Immature natural killer cell (primary cell): ENCODE measurements at regions not wholly inside any gene's neighbourhood (a gene's known extent, or its start where the extent isn't known, plus 50 kb on each side); places are given as distances from the start of the nearest gene placed in this dataset.

Experiments used
- DNase-seq, 3 donors: peaks; one replicate each; pipeline ENCODE4 v3.0.0; 2022; ENCODE audit warnings: mixed read lengths in 1 of 3
- H3K27ac Mint-ChIP-seq, 6 donors: one replicate each; pipeline ENCODE4 v1.8.0; 2020; ENCODE audit warnings: mixed read lengths in 6 of 6, mild to moderate bottlenecking in 5 of 6, inconsistent platforms in 4 of 6, moderate library complexity in 3 of 6
- H3K27me3 Mint-ChIP-seq, 3 donors: one replicate each; pipeline ENCODE4 v1.8.0; 2020 to 2021; ENCODE audit warnings: low read depth in 3 of 3, mild to moderate bottlenecking in 3 of 3, mixed read lengths in 3 of 3, moderate library complexity in 3 of 3, inconsistent platforms in 1 of 3
- H3K36me3 Mint-ChIP-seq, 3 donors: one replicate each; pipeline ENCODE4 v1.8.0; 2020; ENCODE audit warnings: mixed read lengths in 3 of 3, inconsistent platforms in 2 of 3, mild to moderate bottlenecking in 2 of 3
- H3K4me1 Mint-ChIP-seq, 2 donors: one replicate each; pipeline ENCODE4 v1.8.0; 2020; ENCODE audit warnings: inconsistent platforms in 2 of 2, mild to moderate bottlenecking in 2 of 2, mixed read lengths in 2 of 2, moderate library complexity in 1 of 2
- H3K4me3 Mint-ChIP-seq, 5 donors: one replicate each; pipeline ENCODE4 v1.8.0; 2020; ENCODE audit warnings: mild to moderate bottlenecking in 5 of 5, mixed read lengths in 5 of 5, inconsistent platforms in 3 of 5, moderate library complexity in 3 of 5
- H3K9me3 Mint-ChIP-seq, 6 donors: one replicate each; pipeline ENCODE4 v1.8.0; 2020; ENCODE audit warnings: mild to moderate bottlenecking in 6 of 6, mixed read lengths in 6 of 6, inconsistent platforms in 4 of 6, moderate library complexity in 3 of 6

- DNase-seq: no peak
- peaks cover 0 to 8% (median 5%) of the 10 kb centered on the region in 3 donors for H3K27me3 Mint-ChIP-seq
- H3K9me3 Mint-ChIP-seq: peaks cover 0 to 9% (median 2%) of the 10 kb centered on the region in 6 donors
- no peak overlapping the region for H3K4me3 Mint-ChIP-seq
- no peaks in the 10 kb centered on the region for H3K36me3 Mint-ChIP-seq
- H3K4me1 Mint-ChIP-seq: no peaks in the 10 kb centered on the region
- no peak overlapping the region for H3K27ac Mint-ChIP-seq
These were observed 256.0 kb upstream of the TCERG1L start for GRCh38 chr10:131567279-131568162.

DNA sequence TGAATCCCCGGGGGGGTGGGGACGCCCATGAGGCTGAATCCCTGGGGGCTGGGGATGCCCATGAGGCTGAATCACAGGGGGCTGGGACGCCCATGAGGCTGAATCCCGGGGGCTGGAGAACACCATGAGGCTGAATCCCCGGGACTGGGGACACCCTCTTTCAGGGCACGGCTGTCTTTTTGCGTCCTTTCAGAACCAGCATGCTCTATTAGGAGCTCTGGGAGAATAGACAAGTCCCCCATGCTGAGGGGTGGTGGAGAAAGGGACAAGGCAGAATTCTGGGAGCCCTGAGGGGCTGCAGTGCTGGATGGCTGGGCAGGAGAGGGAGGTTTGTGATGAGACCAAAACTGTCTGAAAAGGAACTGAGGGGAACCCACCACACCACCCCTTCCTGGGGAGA, 257.3 kb upstream of the TCERG1L start:
- Mint-ChIP-seq H3K4me1 (no peaks in the 10 kb centered on the region), H3K27me3 (peaks cover 0 to 8% (median 5%) of the 10 kb centered on the region in 3 donors), H3K27ac (no peak overlapping the region), H3K4me3 (no peak overlapping the region), H3K36me3 (no peaks in the 10 kb centered on the region), H3K9me3 (peaks cover 0 to 7% (median 2%) of the 10 kb centered on the region in 6 donors)
- no peak for DNase-seq

GRCh38 chr10:131569851-131570715, 258.6 kb upstream of the TCERG1L start:
- no peak overlapping the region for H3K27ac Mint-ChIP-seq
- no peaks in the 10 kb centered on the region for H3K36me3 Mint-ChIP-seq
- peaks cover 0 to 8% (median 2%) of the 10 kb centered on the region in 3 donors for H3K27me3 Mint-ChIP-seq
- DNase-seq: no peak
- H3K4me3 Mint-ChIP-seq: no peak overlapping the region
- peaks cover 0 to 2% (median under 1%) of the 10 kb centered on the region in 6 donors for H3K9me3 Mint-ChIP-seq
- H3K4me1 Mint-ChIP-seq: no peaks in the 10 kb centered on the region

DNA sequence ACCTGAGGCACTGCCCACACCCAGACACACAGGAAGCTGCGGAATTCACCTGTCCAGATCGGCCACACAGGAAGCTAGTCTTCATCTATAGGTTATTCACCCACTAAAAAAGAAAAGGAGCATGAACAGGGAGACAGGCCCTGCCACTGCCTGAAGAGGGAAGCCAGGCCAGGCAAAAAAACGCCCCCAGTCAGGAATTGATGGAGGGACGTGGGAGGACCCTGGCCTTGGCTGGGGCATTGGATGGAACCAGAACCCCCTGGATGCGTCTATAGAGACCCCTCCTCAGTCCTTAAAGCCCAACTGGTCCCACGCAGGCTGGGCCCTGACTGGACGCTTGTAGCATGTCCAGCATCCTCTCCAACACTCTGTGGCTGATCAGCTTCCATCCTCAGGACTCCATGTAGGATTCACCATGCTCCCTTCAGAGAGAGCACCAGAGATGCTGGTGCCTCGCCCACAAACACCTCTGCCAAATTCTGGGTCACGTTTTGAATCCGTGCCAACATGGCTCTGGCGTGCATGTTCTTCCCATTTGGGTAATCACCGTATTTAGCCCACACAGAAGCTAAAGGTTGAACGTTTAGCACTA, 259.3 kb upstream of the TCERG1L start:
- no peak for DNase-seq
- Mint-ChIP-seq H3K4me1 (no peaks in the 10 kb centered on the region), H3K36me3 (no peaks in the 10 kb centered on the region), H3K27me3 (peaks cover 0 to 8% (median 2%) of the 10 kb centered on the region in 3 donors), H3K4me3 (no peak overlapping the region), H3K9me3 (no peaks in the 10 kb centered on the region), H3K27ac (no peak overlapping the region)

DNA sequence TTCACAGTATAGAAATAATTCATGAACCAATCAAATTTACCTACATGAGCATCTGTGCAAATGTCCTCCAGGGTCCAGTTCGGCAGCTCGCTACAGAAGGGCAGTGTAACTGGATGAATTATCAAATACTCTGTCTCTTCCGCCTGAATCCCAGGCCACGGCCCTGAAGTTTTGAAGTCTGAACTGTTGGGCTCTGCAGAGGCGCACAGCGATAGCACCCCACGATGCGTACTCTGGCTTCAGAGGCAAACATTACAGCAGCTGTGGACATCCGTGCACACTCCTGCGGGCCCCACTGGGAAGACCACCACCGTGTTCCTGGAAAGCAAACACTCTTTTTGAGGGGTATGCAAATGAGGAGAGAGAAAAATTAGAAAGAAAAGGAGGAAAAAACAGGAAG, 259.8 kb upstream of the TCERG1L start:
- no peak for DNase-seq
- no peaks in the 10 kb centered on the region for H3K36me3 Mint-ChIP-seq
- no peak overlapping the region for H3K4me3 Mint-ChIP-seq
- H3K27ac Mint-ChIP-seq: no peak overlapping the region
- H3K4me1 Mint-ChIP-seq: no peaks in the 10 kb centered on the region
- peaks cover 0 to 8% (median 2%) of the 10 kb centered on the region in 3 donors for H3K27me3 Mint-ChIP-seq
- H3K9me3 Mint-ChIP-seq: no peaks in the 10 kb centered on the region

- H3K9me3 Mint-ChIP-seq: no peaks in the 10 kb centered on the region
- DNase-seq: no peak
- no peak overlapping the region for H3K27ac Mint-ChIP-seq
- no peaks in the 10 kb centered on the region for H3K36me3 Mint-ChIP-seq
- H3K4me3 Mint-ChIP-seq: no peak overlapping the region
- no peaks in the 10 kb centered on the region for H3K4me1 Mint-ChIP-seq
- peaks cover 0 to 8% (median under 1%) of the 10 kb centered on the region in 3 donors for H3K27me3 Mint-ChIP-seq
These were observed 260.3 kb upstream of the TCERG1L start for GRCh38 chr10:131571865-131572264.

GRCh38 chr10:131573256-131573655, 261.7 kb upstream of the TCERG1L start:
- peaks cover 0 to 8% (median 0%) of the 10 kb centered on the region in 3 donors for H3K27me3 Mint-ChIP-seq
- H3K9me3 Mint-ChIP-seq: no peaks in the 10 kb centered on the region
- H3K27ac Mint-ChIP-seq: no peak overlapping the region
- H3K4me1 Mint-ChIP-seq: no peaks in the 10 kb centered on the region
- no peaks in the 10 kb centered on the region for H3K36me3 Mint-ChIP-seq
- DNase-seq: no peak
- no peak overlapping the region for H3K4me3 Mint-ChIP-seq

GRCh38 chr10:131573707-131574106, 262.2 kb upstream of the TCERG1L start:
- no peak for DNase-seq
- H3K4me3 Mint-ChIP-seq: no peak overlapping the region

DNA sequence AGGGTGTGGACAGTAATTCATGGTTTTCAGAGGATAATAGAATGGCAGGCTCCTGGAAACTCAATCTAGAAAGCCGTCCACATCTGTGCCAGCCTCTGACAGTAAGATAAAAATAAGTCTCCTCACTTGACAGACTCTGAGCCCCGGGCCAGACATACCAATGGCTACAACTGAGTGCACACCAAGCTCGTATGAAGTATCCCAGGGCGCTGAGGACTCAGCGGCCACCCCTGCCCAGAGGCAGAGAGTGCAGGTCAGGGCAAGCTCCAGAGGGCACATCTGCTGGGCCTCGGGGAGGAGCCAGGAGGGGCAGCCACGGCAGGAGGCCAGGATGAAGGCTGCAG, 262.8 kb upstream of the TCERG1L start:
- Mint-ChIP-seq H3K27me3 (peaks cover 0 to 8% (median 0%) of the 10 kb centered on the region in 3 donors), H3K4me1 (no peaks in the 10 kb centered on the region), H3K36me3 (no peaks in the 10 kb centered on the region), H3K4me3 (no peak overlapping the region), H3K27ac (no peak overlapping the region), H3K9me3 (no peaks in the 10 kb centered on the region)
- no peak for DNase-seq

More at GRCh38 chr10:131573707-131574106, 262.2 kb upstream of the TCERG1L start:
- H3K27ac Mint-ChIP-seq: no peak overlapping the region
- no peaks in the 10 kb centered on the region for H3K9me3 Mint-ChIP-seq
- H3K27me3 Mint-ChIP-seq: peaks cover 0 to 8% (median 0%) of the 10 kb centered on the region in 3 donors
- H3K4me1 Mint-ChIP-seq: no peaks in the 10 kb centered on the region
- no peaks in the 10 kb centered on the region for H3K36me3 Mint-ChIP-seq

- no peaks in the 10 kb centered on the region for H3K36me3 Mint-ChIP-seq
- no peak overlapping the region for H3K4me3 Mint-ChIP-seq
- H3K9me3 Mint-ChIP-seq: no peaks in the 10 kb centered on the region
- H3K4me1 Mint-ChIP-seq: no peaks in the 10 kb centered on the region
- no peak overlapping the region for H3K27ac Mint-ChIP-seq
- peaks cover 0 to 4% (median 0%) of the 10 kb centered on the region in 3 donors for H3K27me3 Mint-ChIP-seq
- DNase-seq: no peak
These were observed 263.3 kb upstream of the TCERG1L start for GRCh38 chr10:131574707-131575430.

DNA sequence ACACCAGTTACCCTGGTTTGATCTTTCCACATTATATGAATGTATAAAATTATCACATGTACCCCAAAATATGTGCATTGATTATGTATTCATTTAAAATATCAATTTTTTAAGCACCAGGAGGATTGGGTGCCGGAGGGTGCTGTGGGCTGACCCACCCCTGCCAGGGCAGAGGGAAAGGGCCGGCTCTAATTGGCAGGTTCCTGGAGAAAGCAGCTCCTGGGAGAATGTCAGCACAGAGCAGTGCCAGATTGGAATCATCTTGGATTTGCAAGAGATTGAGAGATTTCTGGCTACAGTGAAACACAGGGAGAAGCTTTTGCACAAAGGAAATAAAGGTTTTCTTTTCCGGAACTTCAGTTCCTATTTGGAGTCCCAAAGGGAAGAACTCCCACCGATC, 264.4 kb upstream of the TCERG1L start:
- no peak for DNase-seq
- Mint-ChIP-seq H3K27ac (no peak overlapping the region), H3K36me3 (no peaks in the 10 kb centered on the region), H3K4me1 (no peaks in the 10 kb centered on the region), H3K4me3 (no peak overlapping the region), H3K27me3 (peaks cover 0 to 4% (median 0%) of the 10 kb centered on the region in 3 donors), H3K9me3 (no peaks in the 10 kb centered on the region)

DNA sequence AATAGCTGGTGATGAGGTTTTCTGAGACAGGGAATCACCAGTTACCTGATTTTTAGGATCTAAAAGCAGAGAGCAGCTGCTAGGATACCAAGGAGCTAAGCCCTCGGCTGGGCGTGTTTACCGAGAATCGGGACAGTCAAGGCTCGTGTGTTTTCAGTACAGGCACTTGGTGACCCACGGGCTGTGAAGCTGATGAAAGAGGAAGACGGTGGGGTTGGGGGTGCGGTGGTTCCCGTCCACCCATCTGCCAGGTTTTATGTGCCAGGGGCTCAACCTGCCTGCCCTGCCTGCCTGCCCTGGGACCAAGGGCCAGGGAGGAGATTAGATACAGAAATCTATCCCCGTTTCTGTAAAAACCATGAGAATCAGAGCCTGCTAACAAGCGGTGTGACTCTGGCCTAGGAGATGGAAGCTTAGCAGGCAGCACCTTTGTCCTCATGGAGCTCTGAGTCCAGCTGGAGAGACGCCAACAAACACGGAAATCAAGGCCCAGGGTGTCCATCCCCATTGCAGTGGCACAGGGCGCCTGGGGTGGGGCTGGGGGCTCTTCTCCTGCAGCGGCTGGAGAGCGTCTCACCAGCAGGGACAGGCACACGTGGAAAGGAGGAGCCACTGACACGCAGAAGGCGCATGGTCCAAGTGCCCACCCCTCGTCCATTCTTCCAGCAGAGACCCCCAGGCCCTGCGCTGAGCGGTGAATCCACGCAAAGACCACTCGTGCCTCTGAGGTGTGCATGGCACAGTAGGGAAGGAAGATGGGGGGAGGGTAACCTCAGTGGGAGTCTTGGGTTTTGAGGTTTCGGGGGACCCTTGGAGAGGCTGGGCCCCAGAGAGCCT, 265.0 kb upstream of the TCERG1L start:
- Mint-ChIP-seq H3K27me3 (peaks cover 0 to 2% (median 0%) of the 10 kb centered on the region in 3 donors), H3K36me3 (no peaks in the 10 kb centered on the region), H3K27ac (no peak overlapping the region), H3K4me1 (no peaks in the 10 kb centered on the region), H3K9me3 (no peaks in the 10 kb centered on the region), H3K4me3 (no peak overlapping the region)
- no peak for DNase-seq

- no peak for DNase-seq
- Mint-ChIP-seq H3K27me3 (no peaks in the 10 kb centered on the region), H3K9me3 (no peaks in the 10 kb centered on the region), H3K4me3 (no peak overlapping the region), H3K4me1 (no peaks in the 10 kb centered on the region), H3K36me3 (no peaks in the 10 kb centered on the region), H3K27ac (no peak overlapping the region)
These were observed 265.6 kb upstream of the TCERG1L start for GRCh38 chr10:131577178-131577555.
